HG02642 (cell line): ENCODE measurements at regions not wholly inside any gene's neighbourhood (a gene's known extent, or its start where the extent isn't known, plus 50 kb on each side); places are given as distances from the start of the nearest gene placed in this dataset.
"Not testable (repeated sequence)": the region's sequence is repeated elsewhere in the genome, so short reads cannot be mapped to it uniquely, and the experiment has no call there.

ENCODE experiments used
- ATAC-seq: cut with Tn5 transposase; IDR thresholded peaks from one replicate; pipeline ENCODE4 v1.9.1; 2021; ENCODE audit warnings: mild to moderate bottlenecking; ENCODE audit not compliant: unreplicated experiment, poor library complexity

DNA sequence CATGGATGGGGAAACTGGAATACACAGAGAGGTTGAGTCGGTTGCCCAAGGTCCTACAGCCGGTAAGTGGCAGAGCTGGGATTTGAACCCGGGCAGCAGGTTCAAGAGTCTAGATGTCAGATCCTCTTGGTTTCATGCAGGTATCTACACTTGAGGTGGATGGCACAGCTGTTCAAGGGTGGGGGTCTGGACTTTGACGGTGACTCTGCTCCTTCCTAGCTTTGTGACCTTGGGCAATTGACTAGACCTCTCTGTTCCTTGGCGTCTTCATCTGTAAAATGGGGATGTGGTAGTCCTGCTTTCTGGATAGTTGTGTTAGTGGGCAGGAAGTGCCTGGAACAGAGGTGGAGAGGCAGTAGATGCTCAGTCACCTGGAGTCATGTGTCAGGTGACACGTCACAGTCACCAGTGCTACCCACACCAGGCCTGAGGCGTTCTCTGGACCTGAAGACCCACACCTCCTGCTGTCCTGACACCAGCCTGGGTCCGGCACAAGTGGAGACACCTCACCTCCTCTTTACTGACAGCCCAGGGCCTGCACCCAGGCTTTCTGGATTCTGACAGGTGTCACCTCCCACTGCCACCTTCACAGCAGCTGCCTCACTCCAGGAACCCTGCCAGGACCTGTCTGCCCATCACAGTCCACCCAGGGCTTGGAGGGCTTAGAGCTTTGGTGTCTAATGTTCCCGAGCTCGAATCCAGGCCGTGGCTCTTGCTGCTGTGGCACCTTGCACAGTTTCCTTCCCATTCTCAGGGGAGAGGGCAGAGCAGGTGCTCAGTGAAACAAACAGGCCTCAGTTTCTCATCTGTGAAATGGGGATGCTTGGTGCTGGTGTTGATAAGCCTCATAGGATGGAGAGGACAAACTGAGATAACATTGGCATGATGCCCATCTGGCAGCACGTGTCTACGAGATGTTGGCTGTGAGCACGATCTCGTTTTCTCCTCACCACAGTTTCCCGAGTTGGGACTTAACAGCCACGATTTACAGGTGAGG is 83.2 kb upstream of the RUNX3 start:
- no peak for ATAC-seq

DNA sequence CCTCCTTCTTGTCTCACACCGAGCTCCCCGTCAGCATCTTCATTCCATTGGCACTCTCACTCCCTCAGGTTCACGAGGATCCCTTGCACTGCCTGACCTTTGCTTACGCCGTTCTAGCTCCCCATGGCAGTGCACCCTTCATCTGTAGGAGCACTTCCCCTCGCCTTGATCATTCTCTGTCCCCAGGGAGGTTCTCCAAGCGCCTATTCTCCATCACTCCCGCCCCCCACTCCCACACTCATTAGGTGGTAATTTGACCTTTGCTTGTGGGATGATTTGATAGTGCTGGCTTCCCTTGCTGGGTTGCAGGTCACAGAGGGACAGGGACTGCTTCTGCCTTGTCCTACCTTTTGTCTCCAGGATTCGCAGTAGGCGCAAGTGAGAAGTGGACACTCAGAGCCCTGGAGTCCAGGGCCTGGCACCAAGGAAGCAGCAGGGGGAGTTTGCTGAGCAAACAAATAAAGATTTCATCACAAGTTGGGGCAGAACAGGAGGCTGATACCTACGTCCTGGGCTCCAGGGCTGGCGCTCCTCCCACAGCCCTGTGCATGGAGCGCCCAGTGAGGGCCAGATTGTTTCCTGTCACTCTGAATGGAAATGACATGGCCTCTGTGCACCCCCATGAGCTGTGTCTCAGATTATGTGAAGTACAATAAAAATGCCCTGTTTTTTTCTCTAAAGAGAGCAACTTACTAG is 82.0 kb upstream of the RUNX3 start:
- no peak for ATAC-seq

- ATAC-seq: no peak
Measured at GRCh38 chr1:25011275-25011674, 81.2 kb upstream of the RUNX3 start.

DNA sequence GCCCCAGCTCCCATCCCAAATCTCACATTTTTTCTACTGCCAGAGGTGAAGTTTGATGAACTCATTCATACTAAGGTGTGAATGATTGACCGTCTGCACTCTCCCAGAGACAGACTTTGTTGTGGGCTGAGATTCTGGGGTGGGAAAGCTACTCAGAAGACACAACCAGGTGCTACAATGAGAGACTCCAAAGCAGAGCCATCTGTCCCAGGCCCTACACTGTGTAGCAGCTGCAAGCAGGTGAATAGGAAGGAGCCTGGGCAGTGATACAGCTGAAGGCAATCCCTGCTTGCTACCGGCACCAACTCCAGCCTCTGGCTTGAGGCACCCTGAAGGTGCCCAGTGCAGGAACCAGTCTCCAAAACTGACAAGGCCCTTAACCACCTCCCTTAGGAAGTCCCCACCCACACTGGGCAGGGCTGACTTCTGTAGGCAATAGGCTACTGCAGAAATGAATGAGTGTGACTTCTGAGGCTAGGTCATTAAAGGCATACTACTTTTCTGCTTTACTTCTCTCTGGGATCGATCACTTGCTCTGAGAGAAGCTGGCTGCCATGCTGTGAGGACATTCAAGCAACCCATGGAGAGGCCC is 79.7 kb upstream of the RUNX3 start:
- no peak for ATAC-seq

- no peak for ATAC-seq
Measured at GRCh38 chr1:25008192-25008485, 78.1 kb upstream of the RUNX3 start.

GRCh38 chr1:25007390-25008191 is 77.5 kb upstream of the RUNX3 start:
- not testable (repeated sequence) for ATAC-seq

DNA sequence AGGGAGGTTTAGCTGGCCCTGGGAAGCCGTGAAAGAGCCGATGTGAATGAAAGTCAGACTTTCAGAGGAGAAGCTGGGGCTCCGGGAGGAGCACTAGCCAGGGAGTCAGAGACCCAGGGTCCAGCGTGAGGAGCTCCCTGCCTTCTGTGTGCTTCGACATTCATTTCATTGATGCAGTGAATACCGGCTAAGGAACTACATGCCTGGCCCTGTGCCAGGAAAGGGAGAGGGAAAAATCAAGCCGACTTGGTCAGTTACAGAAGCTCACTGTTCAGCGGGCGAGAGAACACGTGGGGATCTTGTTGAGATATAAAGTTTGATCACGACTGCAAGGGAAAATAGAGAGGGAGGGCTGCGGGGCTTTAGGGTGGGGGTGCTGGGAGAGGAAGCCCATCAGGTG is 76.7 kb upstream of the RUNX3 start:
- no peak for ATAC-seq

- ATAC-seq: no peak
Measured at GRCh38 chr1:25004355-25004754, 74.3 kb upstream of the RUNX3 start.

DNA sequence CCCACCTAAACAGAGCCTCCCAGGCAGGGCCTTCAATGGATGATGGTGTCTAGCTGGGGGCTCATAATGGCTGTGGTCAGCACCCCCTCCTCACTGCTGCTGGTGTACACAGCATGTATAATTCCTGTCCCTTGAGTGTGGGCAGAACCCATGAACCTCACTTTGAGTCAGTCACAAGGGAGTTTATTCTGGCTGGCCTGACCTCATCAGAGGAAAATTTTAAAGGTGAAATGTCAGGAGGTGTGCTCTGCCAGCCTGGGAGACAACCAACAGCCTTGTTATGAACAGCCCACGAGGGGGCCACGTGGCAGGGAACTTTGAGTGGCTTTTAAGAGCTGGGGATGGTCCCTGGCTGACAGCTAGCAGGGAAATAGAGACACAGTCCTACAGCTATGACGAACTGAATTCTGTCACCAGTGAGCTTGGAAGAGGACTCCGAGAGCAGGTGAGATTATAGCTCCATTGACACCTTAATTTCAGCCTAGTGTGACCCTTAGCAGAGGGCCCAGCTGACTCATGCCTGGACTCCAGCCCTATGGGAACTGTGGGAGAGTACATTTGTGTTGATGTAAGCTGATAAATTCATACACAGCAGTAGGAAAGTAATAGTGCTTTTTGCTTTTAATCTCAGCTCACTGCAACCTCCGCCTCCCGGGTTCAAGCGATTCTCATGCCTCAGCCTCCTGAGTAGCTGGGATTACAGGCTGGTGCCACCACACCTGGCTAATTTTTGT is 73.5 kb upstream of the RUNX3 start:
- no peak for ATAC-seq

DNA sequence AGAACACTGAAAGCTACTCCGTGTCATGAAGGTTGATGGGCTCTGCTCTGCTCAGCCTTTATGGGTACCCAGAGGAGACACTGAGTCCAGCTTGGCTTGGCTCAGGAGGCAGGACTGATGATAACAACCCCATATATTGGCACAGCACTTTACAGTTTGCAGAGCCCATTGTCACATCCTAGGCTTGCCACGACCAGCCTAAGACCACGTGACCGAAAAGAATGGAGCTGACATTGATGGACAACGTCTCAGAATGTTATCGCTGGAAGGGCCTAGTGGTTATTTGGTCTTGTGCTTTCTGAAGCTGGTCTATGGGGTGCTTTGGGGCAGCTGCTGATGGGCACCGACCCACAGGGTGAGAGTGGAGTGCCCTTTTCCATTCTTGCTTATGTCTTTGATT is 72.9 kb upstream of the RUNX3 start:
- ATAC-seq: no peak

DNA sequence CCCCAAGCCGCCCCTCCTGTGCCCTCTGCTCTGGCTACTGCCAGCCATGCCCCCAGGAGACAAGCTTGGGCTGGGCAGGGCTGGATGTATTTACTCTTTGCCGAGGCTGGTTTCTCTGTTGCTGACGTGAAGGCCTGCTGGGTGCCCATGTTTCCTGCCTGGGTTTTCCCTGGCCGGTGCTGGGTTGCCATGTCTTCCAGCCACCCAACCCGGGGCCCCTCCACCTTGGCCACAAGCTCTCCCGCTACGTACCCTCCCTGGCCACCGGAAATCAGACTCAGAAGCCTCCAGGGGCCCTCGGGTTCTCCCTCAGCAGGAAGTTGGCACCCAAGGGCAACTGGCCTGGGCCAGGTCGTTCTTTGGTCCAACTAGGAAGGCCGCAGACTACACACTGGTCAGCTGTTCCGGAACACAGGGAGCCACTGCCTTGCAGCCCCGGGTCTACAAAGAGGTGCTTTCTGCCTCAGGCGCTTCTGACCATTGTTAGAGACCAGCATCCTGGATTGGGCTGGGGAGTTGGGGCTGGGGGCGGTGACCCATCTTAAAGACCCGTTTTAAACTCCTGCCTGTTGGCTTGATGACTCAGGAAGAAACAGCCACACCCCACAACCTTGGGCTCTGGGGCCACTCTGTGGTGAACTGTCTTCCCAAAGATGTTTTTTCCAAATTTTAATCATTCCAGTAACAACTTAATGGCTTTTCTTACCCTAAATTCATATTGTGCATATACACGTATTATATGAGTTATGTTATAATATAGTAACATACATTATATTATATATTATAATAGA is 71.2 kb upstream of the RUNX3 start:
- no peak for ATAC-seq

DNA sequence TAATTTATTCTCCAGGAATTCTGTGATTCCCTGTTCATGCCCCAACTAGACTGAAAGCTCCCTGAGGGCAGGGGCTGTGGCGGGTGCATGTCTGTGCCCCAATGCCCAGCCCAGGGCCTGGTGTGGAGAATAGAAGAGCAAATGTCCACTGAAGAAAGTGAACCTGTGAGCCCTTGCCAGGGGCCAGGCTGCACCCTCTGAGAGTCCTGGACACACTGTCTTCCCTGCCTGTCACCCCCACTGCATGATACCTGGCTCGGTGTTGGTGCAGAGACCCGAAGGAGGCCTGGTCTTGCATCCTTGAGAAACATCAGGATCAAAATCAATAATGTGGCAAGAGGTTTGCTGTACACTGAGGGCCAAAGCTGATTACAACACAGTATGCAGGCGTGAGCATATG is 69.8 kb upstream of the RUNX3 start:
- ATAC-seq: no peak

DNA sequence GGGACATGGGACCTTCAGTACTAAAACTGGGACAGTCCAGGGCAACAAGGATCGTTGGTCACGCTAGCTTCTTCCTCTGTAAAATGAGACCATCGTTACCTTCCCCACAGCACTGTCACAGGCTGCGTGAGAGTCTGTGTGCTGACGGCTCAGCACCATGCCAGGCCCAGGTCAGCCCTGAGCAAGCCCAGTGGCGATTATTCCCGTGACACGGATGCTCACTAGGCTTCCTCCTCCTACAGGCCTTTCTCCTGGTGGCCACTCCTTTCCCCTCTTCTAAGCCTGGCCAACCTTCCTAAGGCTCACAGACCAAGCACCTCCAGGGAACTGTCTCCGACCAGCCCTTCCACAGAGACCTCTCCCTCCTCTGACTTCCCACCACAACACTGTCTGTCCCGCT is 69.3 kb upstream of the RUNX3 start:
- ATAC-seq: no peak

DNA sequence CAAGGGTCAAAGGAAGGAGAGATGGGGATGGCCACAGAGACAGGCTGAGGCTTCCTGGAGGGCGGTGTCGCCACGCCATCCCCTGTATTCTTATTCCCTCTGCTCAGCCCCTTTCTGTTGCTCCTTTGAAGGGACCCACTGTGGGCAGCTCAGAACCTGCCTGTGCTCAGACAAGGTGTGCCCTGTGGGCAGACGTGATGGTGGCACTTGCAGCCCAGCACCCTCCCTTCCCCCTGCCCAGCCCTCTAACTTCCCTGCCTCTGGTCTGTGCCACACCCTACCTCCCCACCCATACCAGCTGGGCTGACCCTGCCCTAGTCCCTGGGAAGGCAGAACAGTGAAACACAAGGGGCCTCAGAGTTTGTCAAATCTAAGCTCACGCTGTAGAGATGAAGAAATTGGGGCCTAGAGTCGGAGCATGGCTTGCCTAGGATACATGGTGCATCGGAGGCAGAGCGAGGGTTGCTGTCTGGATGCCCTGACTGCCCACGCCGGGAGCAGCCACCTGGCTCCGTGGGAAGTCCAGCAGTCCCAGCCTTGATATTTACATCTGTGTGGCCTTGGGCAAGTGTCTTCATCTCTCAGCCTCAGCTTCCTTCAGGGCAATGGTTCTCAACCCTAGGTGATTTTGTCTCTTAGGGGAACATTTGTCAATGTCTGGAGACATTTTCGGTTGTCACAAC is 68.6 kb upstream of the RUNX3 start:
- no peak for ATAC-seq

GRCh38 chr1:24996983-24997893 is 67.2 kb upstream of the RUNX3 start:
- no peak for ATAC-seq

DNA sequence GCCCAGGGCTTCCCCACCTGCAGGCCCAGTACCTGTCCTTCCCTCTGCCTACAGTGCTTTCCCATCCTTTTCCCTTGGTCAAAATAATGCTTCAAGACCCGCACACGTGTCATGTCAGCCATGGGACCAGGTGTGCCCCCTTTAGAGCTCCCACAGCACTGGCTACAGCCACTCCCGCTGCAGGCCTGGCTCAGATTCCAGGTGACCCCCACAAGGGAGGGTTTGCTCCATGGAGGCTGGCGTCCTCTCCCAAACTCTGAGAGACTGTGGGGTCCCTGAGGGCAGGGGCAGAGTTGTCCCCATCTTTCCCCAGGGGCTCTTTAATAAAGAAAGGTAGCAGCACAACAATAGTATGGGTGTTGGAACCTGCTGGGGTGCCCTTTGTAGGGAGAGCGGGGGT is 66.4 kb upstream of the RUNX3 start:
- no peak for ATAC-seq

GRCh38 chr1:24995661-24996060 is 65.6 kb upstream of the RUNX3 start:
- ATAC-seq: no peak

DNA sequence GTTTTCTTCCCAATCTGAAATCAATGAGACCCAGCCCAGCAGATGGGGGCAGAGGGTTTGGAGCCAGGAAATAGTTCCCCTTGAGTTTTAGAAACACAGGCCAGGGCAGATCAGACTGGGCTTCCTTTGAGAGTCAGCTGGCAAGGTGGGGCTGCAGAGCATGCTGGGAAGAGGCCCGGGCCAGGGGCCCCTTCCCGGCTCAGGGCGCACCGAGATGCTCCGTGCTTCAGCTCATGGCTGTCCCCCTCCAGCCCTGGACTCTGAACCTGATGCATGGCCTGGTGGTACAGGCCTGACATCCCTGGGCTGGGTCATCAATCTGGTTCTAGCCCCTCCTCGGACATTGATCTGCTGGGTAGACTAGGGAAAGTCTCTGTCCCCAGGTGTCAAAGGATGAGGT is 65.1 kb upstream of the RUNX3 start:
- no peak for ATAC-seq
